ENCODE measurements at regions not wholly inside any gene's neighbourhood (a gene's known extent, or its start where the extent isn't known, plus 50 kb on each side); places are given as distances from the start of the nearest gene placed in this dataset.

DNA sequence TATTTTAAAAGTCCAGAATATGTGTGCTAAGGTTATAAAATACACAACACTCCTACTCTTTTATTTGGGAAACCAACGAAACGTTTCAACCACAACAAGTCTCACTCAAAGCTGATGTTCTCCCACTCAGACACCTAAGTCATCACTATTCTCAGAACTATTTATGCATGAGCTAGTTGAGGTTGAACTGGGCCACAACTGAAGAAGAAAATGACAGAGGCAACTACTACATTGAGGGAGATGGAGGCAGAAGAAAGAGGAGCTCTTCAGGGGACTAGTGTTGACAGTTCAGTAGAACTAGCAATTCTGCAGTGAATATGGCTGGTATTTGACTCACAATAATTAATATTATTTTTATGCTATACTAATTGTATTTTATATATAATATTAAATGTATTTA, 198.2 kb downstream of the SEC16B start:
- TF ChIP-seq CTCF (IDR thresholded peaks at IDR 0.05) (no peak), POLR2A (IDR thresholded peaks at IDR 0.05) (no peak)
